LNCaP clone FGC (cell line): ENCODE measurements at regions not wholly inside any gene's neighbourhood (a gene's known extent, or its start where the extent isn't known, plus 50 kb on each side); places are given as distances from the start of the nearest gene placed in this dataset.

ENCODE experiments used
- DNase-seq: peaks from one replicate; pipeline ENCODE4 v3.0.0-alpha.2; 2011; ENCODE audit warnings: low read depth
- H3K4me3 ChIP-seq: 2 replicates; pipeline ENCODE4 v1.5.1; 2011; ENCODE audit warnings: mild to moderate bottlenecking, low read depth, low read length, control low read depth
- CTCF ChIP-seq: IDR thresholded peaks from 2 replicates; pipeline ENCODE4 v1.5.1; 2012; ENCODE audit warnings: mild to moderate bottlenecking; ENCODE audit not compliant: control insufficient read depth, insufficient read depth; ENCODE audit errors: extremely low read depth

GRCh38 chr2:176599796-176600485 is 330.7 kb downstream of the MTX2 start:
- TF ChIP-seq CTCF = no peak
- no peak overlapping the region for H3K4me3 ChIP-seq

GRCh38 chr2:176601066-176601465 is 331.8 kb downstream of the MTX2 start:
- TF ChIP-seq CTCF = no peak
- no peak overlapping the region for H3K4me3 ChIP-seq
- DNase-seq = no peak

More at GRCh38 chr2:176599796-176600485, 330.7 kb downstream of the MTX2 start:
- DNase-seq = no peak

GRCh38 chr2:176612036-176612435 is 342.8 kb downstream of the MTX2 start:
- H3K4me3 ChIP-seq = no peak overlapping the region
- no peak for TF ChIP-seq CTCF
- no peak for DNase-seq

GRCh38 chr2:176612736-176613135 is 343.5 kb downstream of the MTX2 start:
- DNase-seq = no peak
- no peak for TF ChIP-seq CTCF
- no peak overlapping the region for H3K4me3 ChIP-seq

- TF ChIP-seq CTCF = no peak
Measured at GRCh38 chr2:176613323-176613987, 344.2 kb downstream of the MTX2 start.

GRCh38 chr2:176614049-176614448 is 344.8 kb downstream of the MTX2 start:
- no peak for TF ChIP-seq CTCF
- DNase-seq = no peak
- H3K4me3 ChIP-seq = no peak overlapping the region

More at GRCh38 chr2:176613323-176613987, 344.2 kb downstream of the MTX2 start:
- DNase-seq = peak; percentile 31
- H3K4me3 ChIP-seq = no peak overlapping the region
